Fibroblast of lung (primary cell): ENCODE measurements at regions not wholly inside any gene's neighbourhood (a gene's known extent, or its start where the extent isn't known, plus 50 kb on each side); places are given as distances from the start of the nearest gene placed in this dataset.

Experiments
- EZH2 ChIP-seq: IDR thresholded peaks from 2 replicates; pipeline ENCODE4 v1.5.1; 2012; ENCODE audit warnings: low read length, control low read depth, mild to moderate bottlenecking; ENCODE audit errors: missing control alignments
- TF ChIP-seq, protein P1 (sequence below), 2 donors: IDR thresholded peaks in 1 of 2; conservative IDR thresholded peaks in 1 of 2; 1 replicate in 1 of 2; 2 replicates in 1 of 2; pipeline ENCODE4 v1.5.1; 2011 to 2012; ENCODE audit warnings: low read length in 2 of 2, control low read depth in 1 of 2, inconsistent platforms in 1 of 2, low read depth in 1 of 2, mild to moderate bottlenecking in 1 of 2

DNA sequence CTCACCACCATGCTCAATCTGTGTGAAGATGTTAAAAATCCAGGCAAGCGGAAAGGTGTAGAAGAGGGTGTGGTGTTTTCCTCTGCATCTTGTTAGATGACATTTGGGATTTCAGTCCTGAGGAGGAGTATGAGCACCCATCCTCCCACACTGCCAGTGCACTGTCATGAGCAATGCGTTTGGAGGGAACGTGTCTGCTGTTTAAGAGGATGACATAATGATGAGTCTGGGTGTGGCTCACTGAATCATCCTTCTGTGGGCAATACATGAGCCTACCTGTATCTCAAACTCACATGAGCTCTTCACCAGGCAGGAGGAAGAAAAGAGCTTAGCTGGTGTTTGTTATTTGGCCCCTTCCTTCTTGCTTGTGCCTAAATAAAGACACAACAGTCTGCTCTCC lies 67.9 kb upstream of the ARX start:
- TF ChIP-seq, protein P1, sequence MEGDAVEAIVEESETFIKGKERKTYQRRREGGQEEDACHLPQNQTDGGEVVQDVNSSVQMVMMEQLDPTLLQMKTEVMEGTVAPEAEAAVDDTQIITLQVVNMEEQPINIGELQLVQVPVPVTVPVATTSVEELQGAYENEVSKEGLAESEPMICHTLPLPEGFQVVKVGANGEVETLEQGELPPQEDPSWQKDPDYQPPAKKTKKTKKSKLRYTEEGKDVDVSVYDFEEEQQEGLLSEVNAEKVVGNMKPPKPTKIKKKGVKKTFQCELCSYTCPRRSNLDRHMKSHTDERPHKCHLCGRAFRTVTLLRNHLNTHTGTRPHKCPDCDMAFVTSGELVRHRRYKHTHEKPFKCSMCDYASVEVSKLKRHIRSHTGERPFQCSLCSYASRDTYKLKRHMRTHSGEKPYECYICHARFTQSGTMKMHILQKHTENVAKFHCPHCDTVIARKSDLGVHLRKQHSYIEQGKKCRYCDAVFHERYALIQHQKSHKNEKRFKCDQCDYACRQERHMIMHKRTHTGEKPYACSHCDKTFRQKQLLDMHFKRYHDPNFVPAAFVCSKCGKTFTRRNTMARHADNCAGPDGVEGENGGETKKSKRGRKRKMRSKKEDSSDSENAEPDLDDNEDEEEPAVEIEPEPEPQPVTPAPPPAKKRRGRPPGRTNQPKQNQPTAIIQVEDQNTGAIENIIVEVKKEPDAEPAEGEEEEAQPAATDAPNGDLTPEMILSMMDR (conservative IDR thresholded peaks at IDR 0.05 in 1 of 2, IDR thresholded peaks at IDR 0.05 in 1 of 2; ENCODE audit: low read depth in 1 of 2, low read length in 2 of 2): no peak
- TF ChIP-seq EZH2: no peak
